Activated CD8-positive, alpha-beta memory T cell treated with anti-CD3 and anti-CD28 coated beads, Interleukin-2, amount 50 U/mL, for 24 hours (primary cell): ENCODE measurements at regions not wholly inside any gene's neighbourhood (a gene's known extent, or its start where the extent isn't known, plus 50 kb on each side); places are given as distances from the start of the nearest gene placed in this dataset.
"Not testable (repeated sequence)": the region's sequence is repeated elsewhere in the genome, so short reads cannot be mapped to it uniquely, and the experiment has no call there.

Experiments used
- DNase-seq: peaks from one replicate; pipeline ENCODE4 v3.0.0-alpha.2; 2020; ENCODE audit errors: extremely low read depth

DNA sequence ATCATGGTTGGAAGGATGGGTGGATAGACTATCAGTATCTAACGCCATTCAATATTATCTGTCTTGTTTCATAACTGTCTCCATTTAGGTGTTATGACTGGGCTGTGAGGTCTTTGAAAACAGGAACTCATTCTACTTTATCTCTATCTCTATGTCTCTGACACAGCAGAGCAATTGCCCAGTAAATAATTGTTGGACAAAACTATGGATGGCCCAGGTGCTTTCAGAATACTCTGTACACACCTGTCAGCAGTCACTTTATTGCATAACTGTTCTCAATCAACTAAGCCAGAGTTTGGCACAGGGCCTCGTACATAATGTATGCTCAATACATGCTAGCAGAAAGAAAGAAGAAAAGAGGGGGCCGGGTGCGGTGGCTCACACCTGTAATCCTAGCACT is 210.3 kb downstream of the OPA1 start:
- DNase-seq = no peak

DNA sequence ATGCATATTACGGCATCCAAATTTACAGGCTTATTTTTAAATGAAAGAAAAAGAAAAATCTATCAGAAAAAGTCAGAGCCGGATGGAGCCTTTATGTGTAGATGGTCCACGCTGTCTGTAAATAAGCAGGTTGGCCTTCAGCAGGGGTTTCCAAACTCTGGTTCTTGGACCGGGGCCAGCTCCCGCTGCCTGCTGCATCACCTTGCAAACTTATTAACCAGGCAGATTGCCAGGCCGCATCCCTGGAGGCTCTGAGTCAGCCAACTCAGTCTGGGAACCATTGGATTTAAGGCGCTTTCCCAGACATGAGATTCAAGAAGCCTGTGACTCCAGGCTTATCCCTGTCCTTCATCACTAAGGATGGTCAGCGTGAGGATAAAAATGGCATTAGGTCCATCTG is 212.4 kb downstream of the OPA1 start:
- DNase-seq = no peak

DNA sequence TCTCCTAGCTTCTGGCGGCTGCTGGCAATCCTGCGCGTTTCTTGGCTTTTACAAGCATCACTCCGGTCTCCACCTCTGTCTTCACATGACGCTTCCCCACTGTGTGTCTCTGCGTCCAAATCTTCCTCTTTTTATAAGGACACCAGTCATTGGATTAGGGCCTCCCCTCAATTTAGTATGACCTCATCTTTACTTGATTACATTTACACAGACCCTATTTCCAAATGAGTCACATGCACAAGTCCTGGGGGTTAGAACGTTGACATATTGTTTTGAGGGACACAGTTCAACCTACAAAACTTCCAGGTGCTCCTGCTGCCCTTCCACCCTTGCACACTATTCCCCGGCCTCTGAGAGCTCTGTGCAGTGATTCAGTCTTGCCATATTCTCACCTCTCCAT is 215.3 kb downstream of the OPA1 start:
- DNase-seq = no peak

DNA sequence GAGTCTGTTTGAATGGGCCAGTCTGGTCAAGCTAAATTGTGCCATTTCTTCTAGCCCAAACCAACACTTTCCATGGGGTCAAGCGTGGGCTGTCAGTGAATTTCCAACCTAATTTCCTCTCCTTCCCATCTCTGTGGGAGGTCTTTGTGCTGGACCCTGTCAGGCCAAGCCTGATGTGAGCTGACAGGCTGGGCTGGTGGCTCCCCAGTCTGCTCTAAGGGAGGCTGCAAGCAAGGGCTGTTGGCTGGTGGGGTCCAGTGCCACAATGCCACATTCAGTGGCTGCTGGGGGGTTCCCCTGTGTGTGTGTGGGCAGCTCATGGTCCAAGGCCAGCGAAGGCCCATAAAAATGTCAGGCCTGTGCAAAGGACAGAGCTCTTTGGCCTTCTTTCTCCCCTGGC is 216.1 kb downstream of the OPA1 start:
- no peak for DNase-seq

DNA sequence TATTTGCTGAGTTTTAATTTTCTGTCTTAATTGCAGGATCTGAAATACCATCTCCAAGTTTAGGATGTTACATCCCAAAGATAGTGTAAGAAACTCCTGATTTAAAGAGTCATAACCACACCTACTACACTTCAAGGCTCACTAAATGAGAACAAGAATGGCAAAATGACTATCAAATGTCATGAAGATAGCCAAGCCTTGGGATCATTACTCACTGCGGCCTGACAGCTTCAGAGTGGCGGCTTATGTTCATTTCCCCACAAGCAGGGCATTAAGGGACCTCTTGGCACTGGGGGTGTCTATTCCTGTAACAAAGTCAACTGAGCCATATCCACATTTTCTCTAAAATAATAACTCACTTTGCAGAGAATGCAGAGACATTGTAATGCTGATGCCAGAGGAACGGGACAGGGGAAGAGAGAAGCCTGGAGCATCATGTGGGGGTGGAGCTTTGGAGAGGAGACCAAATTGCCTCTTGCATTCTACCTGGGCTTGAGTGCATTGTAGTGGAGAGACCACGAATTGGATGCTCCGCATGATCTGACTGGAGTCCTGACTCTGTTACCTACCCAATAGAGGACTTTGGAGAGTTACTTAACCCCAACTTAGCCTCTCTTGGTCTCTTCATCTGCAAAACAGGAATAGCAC is 219.2 kb downstream of the OPA1 start:
- no peak for DNase-seq

DNA sequence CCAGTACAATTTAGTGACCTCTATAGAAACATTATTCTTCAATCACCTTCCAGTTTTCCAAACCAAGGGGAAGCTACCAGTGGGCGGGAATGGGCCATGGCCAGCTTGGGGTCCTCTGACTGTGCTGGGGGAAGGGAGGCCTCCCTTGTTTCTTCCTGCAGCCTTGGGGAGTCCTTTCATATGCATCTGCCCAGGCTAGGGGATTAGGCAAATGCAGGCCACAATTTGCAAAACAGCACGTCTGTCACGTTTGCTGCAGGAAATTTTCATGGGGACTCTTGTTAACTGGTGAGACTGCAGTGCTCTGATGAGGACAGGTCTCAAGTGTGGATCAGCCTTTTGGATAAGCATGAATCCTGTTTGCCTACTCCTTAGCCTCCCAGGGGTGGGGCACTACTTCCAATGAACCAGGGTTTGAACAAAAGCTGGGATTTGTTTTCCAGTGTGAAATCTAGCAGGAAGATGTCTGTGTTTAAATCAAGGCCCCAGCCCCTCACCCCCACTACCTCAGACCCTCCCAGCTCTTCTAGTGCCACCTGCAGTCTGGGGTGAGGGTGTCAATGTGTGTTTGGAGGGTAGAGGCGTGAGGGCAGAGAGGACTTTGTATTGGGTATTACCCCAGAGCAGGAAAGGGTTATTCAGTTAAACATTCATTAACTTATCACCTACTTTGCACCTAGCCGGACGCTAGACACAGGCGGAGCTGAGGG is 219.9 kb downstream of the OPA1 start:
- no peak for DNase-seq

DNA sequence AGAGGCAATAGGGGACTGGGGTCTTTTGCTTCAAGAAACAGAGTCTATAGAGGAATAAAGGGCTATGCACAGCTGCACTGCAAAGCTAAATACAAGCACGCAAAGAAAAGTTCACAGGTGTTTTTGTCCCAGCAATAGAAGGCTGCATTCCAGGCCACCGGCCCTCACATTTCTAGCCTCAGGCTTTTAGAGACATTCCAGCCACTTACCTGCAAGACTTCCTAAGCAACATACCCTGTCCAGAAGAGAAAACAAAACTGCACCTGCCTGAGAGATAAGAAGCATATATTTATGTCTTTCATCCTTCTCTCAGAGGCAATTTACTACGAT is 220.5 kb downstream of the OPA1 start:
- no peak for DNase-seq

DNA sequence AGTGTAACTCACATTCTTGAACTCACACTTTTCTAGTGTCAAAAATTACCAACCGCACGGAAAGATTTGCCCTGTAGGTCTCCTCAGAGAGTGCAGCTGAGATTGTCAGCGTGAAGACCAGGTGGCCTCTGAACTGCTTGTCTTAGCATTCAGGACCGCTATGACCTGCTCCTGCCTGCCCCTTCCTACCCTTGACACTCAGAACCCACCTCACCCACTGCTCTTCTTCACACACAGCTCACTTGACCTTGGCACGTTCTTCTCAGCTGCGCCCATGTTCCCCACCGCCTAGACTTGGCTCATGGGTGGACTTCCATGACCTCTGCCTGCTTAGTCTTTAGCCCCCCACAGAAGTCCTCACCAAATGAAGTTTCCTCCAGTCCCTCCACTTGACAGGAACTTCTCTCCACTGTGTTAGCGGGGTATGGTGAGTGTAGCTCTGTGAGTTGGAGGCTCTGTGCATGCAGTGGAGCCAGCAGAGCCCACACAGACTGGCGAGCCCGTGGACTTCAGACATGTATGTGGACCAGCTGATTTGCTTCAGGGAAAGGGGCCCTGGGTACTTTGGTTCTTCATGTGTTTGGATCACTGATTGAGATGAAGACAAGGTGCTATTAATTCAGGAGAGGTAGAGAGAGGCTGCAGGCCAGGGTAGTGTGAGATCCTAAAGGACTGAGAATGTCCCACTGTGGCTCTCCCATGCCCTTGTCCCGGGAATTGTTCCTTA is 221.3 kb downstream of the OPA1 start:
- DNase-seq = no peak

DNA sequence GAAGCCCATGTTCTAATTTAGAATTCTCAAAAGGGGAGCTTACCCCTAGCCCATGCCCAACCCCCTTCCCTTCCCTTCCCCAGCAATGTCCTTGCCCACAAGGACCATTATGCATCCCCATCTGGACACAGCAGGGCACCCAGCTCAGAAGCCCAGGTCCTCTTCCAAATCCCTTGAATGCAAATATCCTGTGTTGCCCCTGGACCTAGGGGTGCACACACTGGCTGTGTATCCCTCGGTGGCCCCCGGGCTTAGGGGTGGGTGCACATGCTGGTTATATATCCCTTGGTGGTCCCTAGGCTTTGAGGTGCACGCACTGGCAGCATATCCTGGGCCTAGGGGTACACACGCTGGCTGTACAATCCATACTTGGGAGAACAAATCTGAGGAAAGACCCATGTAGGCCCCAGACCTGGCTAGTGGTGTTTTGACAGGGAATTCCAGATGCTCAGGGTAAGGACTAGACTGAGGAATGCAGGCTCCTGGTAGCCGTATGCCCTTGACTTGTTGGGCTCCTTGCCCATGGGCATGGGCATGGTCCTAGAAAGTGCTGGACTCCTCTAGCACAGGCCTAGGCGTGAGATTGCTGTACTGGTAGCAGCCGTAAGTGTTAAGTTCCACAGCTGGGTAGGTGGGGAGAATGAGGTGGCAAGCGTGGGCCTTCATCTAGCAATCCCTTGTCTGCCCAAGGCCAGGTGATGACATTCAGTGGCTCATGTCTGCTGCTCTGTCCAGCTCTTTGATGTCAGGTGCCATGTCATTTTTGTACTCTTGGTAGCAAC is 222.4 kb downstream of the OPA1 start:
- no peak for DNase-seq

DNA sequence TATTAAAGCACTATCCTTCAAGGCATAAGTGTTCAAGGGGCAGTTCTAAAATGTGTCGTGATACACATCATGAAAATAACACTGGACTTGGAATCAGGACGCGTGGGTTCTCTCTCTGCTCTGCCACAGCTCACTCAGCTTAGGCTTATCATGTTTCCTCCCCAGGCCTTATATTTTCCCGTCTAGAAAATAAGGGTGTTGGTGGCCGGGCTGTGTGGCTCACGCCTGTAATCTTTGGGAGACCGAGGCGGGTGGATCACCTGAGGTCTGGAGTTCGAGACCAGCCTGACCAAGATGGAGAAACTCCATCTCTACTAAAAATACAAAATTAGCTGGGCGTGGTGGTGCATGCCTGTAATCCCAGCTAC is 223.0 kb downstream of the OPA1 start:
- no peak for DNase-seq

DNA sequence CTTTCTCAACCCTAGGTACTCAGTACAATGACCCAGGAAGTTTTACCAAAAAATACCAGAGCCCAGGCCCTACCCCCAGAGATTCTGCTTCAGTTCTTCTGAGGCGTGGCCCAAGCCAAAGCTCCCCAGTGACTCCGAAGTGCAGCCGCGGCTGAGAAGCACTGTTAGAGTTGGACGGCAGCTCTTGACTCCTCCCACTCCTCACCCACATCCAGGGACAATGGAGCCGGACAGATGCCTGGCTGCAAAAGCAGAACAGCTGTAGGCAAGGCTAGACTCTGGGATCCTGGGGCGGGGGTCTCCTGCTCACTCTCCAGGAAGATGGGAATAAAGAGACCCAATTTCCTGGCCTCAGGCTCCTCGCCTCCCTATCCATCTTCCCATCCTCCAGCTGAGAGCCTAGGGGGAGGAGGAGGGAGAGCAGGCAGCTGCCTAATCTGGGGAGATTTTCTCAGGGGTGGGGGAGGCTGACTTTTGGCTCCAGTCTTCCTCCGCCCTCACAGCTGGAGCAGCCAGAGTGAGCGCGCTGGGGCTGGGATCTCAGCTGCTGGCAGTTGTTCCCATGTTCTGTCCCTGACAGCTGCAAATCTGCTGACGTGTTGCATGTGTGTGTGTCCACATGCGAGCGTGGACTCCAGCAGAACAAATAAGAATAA is 223.8 kb downstream of the OPA1 start:
- no peak for DNase-seq

DNA sequence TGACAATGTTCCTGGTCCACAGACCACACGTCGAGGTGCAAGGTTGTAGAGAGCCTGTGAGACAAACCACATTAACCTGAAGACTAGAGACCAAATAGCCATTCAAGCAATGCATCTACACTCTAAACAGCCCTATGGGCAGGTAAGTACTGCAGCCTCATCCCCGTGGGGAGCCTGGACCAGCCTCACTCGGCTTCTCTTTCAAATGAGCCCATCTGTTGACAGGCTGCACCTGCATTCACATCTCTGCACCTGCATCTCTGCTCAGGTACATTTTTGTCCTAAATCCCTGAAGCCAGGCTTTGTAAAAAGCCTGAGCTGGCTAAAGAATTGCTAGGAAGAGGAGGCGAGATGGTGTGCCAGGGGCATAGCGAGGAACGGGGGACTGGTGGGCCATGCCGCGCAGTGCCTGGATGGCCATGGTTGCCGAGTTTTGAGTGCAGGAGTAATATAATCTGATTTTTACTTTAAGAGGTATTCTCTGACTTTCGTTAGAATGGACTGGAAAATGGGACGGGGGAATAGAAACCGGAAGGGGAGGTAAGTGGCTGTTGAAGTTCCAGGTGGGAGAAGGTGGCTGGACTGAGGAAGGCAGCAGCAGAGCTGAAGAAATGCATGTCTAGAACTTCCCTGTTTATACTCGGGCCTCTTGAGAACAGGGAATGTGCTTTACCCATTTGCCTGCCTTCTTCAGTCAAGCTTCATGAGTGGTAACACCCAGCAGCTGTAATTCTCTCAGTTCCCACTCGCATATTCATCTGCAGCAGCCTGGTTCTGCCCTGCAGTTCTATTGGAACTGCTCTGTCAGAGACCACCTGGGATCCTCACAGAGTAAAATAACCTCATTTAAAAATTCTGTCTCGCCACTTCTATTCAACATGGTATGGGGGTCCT is 226.4 kb downstream of the OPA1 start:
- DNase-seq = no peak

DNA sequence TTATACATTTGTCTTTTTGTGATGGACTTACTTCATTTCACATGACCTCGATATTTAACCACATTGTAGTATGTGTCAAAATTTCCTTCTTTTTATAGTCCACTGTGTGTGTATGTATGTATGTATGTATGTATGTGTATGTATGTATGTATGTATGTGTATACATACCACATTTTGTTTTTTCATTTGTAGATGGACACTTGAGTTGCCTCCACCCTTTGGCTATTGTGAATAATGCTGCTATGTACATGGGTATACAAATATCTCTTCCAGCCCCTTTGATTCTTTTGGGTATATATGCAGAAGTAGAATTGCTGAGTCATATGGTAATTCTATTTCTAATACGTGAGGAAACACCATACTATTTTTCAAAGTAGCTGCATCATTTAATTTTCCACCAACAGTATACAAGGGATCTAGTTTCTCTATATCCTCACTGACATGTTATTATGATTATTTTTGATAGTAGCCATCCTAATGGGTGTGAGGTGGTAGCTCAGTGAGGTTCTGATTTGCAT is 228.2 kb downstream of the OPA1 start:
- DNase-seq = no peak

DNA sequence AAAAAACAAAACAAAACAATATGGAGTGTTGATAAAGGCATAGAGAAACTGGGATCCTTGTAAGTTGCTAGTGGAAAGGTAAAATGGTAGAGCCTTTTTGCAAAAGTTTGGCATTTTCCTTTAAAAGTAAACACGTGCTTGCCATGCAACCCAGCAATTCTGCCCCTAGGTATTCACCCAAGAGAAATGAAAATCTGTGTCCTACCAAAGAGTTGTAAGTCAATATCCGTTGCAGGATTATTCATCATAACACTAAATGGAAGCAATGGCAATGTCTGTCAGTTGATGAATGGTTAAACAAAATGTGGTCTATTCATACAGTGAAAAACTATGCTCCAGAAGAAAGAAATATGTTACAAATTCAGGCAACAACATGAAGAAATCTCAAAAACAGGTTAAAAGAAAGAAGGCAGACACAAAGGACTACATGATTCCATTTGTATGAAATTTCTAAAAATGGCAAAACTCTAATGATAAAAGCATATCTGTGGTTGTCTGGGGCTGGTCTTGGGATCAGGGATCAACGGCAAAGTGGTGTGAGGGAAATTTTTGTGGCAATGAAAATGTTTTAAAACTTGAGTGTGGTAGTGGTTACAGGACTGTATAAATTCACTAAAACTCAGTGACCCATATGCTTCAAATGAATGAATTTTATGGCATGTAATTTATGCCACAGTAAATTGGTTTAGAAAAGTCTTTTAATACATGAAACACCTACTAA is 229.6 kb downstream of the OPA1 start:
- no peak for DNase-seq

DNA sequence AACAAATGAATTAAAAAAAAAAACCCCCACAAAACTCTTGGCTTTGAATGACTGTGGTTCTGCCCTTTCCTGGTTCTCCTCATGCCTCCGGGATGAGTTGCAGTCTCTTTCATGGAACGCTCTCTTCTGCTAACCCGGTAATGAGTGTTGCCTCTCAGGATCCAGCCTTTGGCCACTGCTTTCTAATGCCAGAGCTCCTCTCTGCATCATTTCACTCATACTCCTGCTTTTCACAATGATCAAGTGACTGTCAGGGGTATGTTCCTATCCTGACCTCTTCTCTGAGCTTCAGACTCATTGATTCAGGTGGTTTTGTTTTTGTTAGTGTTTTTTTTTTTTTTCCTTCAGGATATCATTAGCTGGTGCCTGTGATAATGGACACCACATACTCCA is 230.2 kb downstream of the OPA1 start:
- DNase-seq = not testable (repeated sequence)

DNA sequence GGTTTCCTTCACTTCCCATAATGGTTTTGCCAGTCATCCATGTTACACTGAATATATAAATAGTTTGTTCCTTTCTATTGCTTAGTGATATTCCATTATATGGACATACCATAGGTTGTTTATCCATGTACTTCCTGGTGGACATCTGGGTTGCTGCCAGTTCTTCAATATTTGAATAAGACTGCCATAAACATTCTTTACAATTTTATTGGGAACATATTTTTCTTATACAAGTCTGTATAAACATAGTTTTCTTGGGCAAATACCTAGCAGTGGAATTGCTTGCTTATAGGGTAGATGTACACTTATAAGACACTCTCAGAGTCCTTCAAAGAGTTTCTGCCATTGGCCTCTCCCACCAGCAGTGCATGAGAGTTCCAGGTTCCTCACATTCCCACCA is 231.4 kb downstream of the OPA1 start:
- no peak for DNase-seq

DNA sequence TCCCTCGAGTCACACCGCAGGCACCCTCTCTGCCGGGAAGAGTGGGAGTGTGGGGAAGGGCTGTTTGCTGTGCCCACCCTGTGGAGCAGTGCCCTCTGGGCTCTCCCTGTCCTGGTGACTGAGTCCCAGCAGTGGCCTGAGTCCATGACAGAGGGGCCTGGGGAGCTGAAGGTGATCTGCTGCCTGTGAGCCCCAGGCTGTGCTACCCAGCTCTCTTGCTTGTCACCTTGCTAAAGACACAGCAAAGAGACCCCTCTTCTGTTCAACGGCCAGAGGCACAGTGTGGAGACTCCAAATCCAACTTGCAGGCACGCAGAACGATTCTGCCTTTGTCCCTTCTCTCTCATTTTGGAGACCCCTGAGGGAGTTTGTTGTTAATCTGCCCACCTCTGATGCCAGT is 232.6 kb downstream of the OPA1 start:
- DNase-seq = no peak

DNA sequence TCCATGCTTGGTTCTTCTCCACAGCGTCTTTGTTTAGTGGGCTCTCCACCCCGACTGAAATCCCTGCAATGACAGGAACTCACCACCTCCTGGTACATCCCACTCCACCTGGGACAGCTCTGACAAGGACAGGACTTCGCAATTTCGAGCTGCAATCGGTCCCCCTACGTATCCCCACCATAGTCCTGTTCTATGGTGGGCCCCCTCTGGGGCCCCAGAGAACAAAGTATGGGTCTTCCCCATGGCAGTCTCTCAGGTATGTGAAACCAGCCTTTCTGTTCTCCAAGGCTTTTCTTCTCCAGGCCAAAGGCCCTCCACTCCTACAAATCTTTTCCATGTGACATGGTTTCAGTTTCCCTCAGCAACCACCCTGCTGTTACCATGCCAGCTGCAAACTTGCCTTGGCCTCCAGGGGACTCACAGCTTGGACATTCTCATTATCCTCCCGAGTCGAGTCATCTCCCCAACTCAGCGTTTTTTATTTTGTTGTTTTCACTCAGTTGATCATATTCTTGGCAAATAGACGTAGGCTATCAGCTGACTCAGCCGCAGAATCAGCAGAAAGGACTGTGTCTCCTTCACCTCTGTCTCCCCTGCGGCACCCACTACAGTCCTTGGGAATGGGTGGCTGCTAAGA is 233.3 kb downstream of the OPA1 start:
- no peak for DNase-seq

DNA sequence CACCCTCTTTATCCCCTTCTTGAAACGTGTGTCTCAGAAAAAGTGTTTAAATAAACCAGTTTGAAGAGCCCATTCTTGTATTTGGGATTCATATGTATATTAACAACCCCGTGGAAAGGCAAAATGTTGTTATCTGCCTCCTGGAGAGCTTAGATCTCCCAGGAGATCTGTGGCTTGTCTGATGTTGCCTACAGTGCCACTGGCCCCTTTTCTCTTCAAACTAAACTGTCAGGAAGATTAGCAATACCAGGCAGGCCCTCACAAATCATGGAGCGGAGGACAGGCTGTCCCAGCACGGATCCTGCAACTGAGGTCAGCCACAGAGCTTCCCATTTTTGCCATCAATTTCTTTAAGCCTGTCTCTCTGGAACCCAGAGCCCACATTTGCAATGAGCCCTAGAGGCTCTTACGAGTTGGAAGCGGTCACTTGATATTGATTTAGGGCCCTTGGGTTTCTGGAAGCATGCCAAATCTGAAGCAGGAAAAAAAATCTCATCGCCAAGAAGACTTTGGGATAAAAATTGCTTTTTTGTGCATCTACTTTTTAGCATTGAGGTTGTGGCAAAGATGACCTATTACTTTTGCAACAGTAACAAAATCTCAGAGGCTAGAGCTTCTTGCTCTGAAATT is 234.1 kb downstream of the OPA1 start:
- DNase-seq = no peak
